Middle frontal gyrus (tissue), 1 donor: ENCODE measurements at regions not wholly inside any gene's neighbourhood (a gene's known extent, or its start where the extent isn't known, plus 50 kb on each side); places are given as distances from the start of the nearest gene placed in this dataset.

ENCODE experiments used
- DNase-seq: peaks from one replicate; pipeline ENCODE4 v3.0.0-alpha.2; 2015; ENCODE audit warnings: low spot score; ENCODE audit errors: extremely low spot score

DNA sequence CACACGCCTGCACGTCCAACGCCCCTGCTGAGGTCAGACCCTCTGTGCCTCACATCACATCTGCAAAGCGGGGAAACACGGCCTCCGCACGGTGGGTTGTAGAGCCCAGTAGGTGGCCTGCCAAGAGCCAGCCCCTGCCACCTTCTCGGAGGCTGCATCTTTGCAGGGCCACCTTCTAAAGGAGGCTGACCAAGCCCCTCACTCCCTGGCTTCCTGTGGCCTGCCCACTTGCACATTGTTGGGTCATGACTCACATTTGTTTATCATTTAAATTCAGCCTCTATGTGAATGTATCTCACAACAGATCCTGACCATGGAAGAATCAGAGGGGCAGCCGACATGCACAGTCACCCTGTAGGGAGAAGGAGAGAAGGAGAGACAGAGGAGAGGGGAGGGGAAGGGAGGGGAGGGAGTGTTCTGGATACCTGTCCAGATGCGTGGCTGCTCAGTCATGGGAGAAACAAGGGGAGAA lies 319.5 kb upstream of the DIO3 start:
- no peak for DNase-seq

DNA sequence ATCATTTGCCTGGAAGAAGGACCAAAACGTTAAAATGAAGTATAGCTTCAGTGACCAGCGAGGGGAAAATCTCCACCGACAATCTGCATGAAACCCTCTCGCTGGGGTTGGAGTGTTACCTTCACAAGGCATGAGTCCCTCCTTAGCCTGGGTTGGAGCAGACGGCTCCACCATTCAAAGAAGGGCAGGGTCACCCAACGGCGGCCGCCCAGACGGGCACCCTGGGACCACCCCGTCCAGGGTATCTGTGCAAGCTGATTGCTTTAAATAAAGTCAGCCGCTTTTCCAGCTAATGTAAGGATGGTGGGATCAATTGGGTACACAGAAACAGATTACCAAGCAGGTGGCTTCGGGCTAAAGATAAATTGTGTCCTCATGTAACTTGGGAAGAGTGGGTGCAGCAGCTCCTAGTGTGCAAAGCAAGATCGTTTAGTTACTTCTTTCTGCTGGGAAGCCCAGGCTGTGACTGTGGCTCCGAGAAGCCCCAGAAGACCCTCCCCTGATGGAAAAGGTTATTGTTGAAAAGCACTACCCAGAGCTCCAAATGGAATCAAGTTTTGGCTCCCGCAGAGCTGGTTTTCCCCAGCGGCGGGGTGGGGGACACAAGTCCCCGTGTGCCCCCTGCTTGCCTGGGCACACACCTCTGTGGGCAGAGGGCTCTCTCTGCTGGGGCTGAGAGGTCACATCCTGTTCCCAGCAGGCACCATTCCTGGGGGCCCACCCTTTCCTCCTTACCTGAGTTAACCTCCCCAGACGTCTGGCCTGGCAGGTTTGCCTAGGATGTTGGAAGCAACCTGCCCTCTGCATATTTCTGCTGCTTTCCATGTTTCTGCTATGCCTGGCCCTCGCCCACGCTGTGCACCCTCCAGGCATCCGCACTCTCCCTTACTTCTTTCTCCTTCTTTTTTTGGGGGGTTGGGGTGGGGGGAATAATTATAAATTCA lies 318.6 kb upstream of the DIO3 start:
- no peak for DNase-seq

DNA sequence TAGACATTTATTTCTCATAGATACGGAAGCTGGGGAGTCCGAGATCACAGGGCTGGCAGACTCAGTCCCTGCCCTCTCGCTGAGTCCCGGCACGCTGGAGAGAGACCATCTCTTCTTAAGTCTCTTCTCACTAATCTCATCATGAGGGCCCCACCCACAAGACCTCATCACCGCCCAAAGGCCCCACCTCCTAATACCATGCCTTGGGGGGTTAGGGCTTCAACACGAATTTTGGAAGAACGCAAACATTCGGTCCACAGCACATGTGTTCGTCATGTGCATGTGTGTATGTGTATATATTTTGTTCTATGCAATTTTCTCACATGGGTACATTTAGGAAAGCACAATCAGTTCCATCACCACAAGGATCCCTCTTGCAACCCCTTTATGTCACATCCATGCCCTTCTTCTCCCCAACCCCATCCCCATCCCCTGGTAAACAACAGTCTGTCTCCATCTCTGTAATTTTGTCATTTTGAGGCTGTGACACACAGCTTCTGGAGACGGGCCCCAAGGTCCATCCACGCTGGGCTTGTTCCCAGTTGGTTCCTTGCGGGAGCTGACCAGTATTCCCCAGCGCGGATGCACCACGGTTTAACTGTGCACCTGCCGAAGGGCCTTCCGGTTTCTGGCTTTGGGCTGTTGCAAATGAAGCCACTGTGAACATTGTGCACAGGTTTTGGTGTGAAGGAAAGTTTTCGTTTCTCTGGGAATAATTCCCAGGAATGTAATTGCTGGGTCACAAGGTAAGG lies 317.5 kb upstream of the DIO3 start:
- no peak for DNase-seq

DNA sequence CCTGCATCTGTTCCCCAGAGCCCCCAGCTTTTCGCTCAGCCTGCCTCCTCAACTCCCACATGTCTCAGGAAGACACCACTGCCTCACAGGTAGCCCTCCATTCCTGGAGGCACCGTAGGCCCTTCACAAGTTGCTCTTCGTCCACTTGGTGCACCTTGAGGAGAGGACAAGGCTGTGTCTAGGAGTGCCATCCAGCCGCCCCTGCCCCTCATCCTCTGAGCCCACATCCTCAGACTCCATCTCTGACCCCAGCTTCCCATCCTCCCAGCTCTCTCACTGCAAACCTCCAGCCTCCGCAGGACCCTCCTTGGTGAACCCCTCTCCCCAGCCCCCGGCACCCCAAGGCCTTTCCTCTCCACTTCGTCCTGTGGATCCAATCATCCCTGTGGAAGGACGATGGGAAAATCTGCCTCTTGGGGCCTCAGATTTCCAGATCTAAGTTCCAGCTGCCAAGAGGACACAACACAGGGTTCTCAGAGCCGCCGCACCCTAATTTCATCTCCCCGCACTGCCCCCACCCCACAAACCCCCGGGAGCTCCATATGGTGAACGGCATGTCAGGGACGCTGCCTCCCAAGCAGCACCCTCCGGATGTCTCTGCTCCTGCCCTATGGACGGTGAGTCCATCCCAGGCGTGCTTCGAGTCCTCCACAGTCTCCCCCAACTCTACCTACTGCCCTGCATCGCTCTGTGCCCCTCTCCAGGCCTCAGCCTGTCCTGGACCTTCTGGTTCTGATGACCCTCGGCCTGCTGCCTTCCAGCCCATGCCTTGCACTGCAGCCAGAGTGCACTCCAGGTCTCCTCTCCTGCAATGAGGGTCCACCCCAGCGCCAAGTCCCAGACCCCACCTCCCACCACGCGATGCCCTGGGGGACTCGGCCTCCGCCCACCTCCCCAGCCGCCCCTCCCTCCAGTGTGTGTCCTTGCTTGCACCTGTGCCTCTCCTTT lies 314.1 kb upstream of the DIO3 start:
- DNase-seq = no peak

DNA sequence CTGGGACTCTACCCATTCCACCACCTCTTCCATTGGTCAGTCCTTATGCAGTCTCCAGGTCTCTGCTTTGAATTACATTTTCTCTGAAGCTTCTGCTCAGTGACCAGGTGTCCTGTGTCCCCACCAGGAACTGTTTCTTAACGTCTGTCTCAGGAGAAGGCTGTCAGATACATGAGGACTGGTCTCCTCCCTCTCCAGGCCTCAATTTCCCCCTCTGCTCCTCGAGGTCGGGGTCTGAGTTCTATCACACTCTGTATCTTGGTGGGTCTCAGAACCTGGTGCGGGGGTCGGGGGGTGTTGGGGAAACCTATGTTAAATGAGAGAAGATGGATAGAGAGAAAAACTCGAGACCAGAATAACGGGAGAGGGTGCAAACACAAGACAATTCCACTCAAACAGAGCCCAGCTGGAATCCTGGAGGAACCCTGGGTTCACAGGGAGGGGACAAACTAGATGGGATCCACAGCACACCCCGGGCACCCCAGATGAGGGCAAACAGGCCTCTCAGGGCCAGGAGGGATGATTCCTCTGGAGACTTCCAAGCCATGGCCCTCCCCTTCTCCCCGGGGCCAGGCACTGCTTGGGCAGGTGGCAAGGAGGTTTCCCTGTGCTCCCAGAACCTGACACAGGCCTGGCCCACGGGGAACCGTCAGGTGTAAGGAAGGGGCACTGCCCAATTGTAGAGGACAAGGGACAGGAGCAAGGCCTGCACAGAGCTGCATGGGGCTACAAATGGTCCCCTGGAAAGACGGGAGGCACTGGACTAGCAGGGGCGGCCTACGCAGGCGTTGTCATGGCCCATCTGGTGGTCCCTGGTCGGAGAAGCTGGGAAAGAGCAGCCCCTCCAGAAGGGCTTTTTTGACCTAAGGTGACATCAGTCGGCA lies 313.2 kb upstream of the DIO3 start:
- no peak for DNase-seq

DNA sequence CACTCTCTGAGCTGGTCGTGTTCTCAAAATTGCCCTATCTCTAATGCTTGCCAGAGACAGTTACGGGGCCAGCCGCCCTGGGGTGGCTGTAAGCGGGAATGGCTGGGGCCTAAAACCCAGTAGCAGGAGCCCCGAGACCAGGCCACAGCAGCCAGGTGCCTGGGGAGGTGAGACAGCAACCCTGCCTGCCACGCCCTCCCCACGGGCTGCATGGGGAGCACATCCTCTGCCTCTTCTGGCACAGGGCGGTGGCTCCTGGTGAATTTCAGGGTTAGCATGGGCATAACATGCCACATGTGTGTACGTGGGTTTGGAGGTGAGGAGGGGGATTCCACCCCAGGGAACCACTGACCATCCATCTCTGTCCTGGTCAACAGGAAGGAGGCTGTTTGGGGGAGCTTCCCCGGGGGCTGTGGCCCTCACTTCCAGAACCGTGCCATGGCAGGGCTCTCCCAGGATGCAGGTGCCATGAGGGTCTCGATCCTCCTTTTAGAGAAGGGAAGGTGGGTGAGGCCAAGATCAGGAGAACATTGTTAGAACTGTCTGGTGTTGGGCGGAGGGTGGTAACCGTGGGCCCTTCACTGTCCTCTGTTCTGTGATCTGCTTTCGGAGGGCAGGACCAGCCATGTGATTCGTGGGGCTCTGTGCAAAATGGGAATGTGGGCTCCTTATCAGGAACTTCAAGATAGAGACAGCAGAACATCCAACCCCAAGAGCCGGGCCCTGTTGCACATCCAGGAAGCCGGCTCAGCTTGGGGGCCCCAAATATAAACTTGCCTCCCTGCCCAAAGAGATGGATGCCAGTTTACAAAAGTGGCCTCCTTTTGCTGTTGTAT lies 312.2 kb upstream of the DIO3 start:
- no peak for DNase-seq

DNA sequence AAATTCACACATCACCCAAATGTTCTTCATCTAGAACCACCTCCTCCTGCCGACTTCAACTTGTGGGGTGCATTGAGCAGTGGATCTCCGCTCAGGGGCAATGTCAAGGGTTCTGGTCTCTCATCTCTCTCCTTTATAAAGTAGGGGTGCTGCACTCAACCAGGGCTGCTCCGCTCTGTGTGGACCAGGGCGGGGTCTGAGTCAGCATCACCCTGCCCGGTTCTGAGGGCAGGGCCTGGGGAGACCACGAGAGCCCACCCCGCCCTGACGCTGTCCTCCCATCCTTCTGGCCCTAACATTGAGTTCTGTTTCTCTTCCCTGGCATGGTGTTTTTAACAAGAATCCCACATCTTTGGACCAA lies 311.6 kb upstream of the DIO3 start:
- DNase-seq = no peak

DNA sequence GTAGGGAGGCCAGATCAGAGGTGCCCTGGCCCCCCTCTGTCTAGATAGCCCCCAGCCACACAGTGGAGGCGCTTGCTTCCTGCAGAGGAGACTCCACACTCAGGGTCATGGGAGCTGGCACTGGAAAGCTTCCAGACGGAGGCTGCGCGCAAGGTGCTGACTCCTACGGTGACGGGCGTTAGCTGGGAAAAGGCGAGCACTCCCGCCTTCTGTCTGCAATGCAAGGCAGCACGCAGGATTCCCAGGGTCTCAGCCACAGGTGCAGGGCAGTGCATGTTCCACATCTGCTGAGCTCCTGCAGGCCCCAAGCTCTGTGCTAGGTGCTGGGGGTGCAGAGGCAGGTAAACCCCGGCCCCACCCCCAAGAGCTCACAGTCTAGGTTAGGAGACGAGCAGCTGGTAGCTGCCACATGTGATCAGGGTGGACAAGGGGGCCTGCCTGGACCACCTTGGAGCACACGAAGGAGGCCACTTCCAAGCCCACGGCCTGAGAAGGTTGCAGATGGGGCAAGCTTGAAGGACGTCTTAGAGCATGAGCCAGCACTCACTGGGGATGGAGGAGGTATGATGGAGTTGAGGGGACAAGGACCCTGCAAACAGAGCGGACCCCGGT lies 310.9 kb upstream of the DIO3 start:
- no peak for DNase-seq

DNA sequence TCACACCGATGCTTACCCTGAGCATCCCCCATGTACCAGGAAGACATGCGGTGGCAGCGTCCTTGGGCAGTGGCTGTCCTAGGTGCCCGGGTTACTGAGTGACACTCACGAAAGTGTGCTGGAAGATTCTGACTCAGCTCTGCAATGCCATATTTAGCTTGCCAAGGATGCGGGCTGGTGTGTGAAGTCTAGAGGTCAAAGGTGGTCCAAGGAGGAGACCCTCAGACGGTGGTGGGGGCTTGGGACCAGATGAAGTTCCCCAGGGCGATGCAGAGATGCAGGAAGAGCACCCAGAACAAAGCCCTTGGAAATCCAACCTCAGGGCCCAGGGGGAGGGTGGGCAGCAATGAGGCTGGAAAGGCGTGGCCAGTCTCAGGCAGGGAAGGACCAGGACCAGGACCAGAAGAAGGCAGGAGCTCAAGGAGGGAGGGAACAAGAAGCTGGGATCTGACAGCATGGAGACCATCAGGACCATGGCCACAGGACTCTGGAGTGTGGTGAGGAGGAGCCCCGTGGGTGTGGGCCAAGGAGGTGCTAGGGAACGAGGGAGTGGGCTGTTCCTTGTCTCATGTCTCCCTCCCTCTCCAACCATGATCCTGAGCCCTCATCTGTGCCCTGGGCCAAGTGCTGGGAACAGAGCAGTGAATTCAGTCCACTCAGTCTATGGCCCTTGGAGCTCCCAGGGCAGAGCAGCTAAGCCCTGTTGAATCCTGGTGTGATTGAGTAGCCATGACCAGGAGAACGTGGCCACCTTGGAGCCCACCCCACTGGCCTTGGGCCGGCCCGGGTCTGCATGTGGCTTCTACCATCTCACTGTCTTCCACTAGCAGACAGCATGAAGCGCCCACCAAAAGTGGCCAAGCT lies 310.1 kb upstream of the DIO3 start:
- DNase-seq = no peak

DNA sequence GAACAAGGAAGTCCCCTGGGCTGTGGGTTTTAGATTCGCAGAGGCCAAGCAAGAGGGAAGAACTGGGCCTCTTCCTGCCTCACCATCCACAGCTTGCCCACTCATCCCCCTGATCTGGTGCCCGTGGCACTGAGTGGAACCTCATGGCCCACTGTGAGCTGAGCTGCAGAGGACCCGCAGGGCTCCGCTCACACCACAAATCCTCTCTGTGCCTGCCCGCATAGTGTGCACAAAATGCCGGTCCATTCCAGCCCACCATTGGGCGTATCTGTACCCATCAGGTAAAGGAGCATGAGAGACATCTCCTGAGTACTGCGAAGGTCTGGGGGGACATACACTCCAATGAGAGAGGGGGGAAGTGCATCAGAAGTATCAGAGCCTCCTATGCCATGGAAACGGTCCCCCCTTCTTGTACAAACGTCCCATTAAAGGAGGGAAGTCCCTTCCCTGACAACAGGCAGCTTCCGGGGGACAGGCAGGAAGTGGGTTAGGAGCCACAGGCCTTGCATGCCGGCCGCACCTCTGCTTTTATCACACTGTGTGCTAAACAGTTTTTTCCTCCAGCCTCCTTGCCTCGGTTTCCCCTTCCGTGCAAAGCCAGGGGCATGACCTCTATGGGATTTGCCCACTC lies 309.4 kb upstream of the DIO3 start:
- DNase-seq = no peak

DNA sequence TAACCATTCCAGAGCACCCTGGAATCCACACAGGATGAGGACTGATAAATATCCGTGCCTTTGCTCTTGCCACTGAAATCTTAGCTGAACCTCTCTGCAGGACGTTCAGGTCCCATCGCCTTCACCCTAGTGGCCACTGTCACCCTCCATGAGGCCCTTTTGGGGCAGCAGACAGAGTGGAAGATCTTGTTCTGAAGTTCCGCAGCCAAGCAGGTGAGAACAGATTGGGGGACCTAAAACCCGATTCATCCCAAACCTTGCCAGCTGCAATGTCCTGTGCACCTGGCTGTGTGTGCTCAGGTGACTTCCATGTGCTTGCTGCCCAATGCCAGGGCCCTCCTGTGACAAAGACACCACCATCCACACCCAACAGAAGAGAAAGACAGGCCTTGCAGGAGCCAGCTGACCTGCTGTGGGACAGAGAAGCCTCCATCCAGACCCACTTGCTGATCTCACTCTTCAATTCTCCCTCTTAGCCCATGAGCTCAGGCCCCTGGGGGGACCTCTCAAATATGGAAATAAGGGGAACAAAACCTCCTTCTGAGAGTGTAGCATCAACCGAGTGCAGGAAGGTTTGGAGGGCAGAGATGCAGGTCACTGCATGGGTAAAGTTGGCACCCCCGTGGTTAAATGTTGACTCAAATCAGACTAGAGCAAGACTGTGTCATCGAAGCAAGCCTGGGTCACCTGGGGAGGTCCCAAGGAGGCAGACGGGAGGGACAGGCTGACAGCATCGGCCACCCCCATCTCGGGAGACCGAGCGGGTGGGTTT lies 308.7 kb upstream of the DIO3 start:
- DNase-seq = no peak

DNA sequence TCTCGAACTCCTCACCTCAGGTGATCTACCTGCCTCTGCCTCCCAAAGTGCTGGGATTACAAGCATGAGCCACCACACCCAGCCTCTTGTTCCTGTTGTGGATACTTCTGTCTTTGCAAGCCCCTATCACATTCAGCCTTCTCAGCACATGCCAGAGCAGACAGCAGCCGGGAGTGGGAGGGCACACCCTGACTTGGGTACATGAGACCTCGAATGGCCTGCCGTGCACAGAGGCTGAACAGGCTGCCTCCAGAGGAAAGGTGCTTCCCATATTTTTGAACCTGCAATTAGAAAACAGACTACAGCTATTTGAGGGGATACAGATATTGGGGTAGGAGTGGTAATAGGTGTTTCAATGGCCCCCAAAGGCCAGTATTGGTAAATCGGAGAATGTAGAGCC lies 307.3 kb upstream of the DIO3 start:
- no peak for DNase-seq

DNA sequence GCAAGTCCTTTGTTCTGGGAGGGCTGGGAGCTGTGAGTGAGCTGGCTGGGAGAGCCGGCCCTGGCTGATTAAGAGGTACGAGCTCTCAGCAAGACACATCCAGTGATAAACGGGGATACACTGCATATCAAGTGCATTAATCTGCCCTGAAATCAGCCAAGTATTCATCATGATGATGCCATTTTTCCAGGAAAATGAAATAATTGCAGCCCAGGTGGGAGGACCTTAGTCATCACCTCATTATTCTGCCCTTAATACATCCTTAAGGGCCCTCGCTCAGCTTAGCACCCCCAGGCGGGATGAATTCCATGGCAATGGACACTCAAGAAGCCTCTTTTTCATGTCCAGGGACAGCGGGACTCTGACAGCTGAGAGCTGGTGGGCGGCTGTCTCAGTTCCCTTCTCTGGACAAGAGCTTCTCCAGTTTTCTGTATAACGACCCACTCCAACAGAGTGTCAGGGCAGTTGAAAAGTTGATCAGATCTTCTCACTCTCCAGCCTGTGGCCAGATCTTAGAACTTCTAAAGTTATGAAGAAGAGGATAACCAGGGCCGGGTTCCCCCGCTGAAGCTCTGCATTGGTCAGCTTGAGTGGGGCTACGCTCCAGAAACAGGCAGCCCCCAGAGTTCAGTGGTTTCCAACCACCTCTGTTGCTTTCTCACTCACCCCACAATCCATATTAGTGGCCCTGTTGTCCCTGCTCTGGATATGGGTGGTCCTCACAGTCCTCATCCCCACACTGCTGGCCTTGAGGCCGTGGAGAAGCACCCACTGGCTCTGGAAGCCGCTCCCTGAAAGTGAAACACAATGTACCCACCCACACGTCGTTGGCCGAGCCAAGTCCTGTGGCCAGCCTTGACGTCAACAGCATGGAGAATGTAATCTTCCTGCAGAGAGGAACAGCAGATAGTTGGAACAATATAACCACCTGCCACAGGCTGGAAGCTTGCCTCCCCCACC lies 306.2 kb upstream of the DIO3 start:
- DNase-seq = no peak

DNA sequence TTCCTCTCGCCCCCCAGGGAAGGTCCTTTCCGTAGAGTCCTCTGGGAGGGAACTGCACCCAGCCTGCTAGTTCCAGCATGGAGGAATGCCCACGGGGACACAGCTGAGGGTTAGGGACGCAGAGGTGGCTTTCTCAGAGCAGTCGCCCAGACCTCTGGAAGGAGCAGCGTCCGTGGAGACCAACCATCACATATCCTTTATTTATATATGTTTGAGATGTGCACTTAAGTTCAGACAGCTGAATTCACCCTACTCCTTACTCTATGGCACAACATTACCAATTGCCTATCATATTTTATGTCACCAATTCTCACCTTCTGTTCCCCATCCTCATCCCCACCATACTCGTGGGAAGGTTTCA lies 305.6 kb upstream of the DIO3 start:
- DNase-seq = no peak

DNA sequence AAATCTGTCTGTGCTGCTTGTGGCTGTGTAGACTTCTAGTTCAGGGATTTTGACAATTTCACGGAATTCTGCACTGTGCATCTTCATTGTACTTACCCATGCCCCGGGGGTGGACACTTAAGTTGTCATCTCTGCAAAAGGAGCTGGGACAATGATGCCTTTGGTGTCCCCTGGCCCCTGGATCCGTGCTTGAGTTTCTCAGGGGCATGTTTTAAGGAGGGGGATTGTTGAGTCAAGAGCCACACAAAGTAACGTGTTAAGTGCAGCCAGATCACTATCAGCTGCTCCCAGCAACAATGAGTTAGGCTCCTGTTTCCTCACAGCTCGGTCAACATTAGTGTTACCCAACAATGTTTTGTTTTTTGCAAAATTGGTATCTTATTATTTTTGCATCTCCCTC lies 305.0 kb upstream of the DIO3 start:
- no peak for DNase-seq

DNA sequence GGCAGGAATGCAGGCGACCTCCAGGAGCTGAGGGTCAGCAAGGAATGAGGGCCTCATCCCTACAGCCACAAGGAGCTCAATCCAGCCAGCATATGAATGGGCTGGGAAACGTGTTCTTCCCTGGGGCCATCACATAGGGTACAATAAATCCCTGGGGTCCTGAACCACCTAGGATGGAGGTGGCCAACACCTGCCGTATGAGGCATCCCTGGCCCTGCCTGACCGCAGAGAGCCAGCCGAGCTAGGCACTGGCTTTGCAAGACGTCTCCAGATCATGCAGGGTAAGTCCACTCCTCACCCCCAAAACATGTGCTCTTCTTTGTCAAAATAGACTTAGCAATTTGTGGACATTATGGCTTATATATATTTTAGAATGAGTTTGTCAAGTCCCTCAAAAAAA lies 303.7 kb upstream of the DIO3 start:
- no peak for DNase-seq
